NCI-H2227 (cell line): ENCODE measurements at regions not wholly inside any gene's neighbourhood (a gene's known extent, or its start where the extent isn't known, plus 50 kb on each side); places are given as distances from the start of the nearest gene placed in this dataset.
"Not testable (repeated sequence)": the region's sequence is repeated elsewhere in the genome, so short reads cannot be mapped to it uniquely, and the experiment has no call there.

ENCODE experiments used
- DNase-seq: peaks from one replicate; lab custom pipeline; 2025; ENCODE audit not compliant: unreplicated experiment; lab: John Stamatoyannopoulos, UW

DNA sequence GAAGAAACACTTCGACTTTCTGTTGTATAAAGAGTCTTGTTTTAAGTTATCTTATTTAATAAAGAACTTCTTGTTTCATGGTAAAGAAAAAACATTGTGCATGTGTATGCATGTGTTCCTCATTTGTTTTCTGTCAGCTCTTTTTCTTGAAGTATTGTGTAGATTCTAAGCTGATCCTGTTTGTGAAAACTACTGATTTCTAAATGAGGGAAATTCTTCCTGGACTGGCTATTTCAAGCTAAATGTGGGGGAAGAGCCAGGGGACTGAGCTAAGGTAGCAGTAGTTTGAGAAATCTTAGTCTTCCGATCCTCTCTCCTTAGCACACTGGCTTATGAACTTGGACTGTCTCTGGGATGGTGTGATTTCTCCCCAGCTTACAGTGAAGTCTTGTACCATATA, 56.4 kb upstream of the RBMS1 start:
- DNase-seq = no peak

DNA sequence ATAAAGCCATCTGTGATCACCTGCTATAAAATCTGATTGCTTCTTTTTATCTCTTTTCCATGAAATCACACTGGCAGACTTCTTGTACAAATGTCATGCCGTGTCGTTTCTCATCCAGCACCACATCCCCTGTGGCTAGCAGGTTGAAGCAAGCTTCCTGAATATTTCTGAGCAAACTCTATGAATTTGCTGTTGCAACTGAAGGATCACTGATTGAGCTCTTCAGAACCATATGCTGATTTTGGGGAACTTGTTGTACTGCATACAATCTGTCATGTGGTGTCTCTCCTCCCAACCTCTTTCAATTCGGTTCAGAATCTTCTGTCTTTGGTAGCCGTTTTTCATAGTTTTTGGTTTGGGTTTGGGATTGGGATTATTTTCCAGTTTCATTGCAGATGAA, 57.7 kb upstream of the RBMS1 start:
- DNase-seq = no peak

DNA sequence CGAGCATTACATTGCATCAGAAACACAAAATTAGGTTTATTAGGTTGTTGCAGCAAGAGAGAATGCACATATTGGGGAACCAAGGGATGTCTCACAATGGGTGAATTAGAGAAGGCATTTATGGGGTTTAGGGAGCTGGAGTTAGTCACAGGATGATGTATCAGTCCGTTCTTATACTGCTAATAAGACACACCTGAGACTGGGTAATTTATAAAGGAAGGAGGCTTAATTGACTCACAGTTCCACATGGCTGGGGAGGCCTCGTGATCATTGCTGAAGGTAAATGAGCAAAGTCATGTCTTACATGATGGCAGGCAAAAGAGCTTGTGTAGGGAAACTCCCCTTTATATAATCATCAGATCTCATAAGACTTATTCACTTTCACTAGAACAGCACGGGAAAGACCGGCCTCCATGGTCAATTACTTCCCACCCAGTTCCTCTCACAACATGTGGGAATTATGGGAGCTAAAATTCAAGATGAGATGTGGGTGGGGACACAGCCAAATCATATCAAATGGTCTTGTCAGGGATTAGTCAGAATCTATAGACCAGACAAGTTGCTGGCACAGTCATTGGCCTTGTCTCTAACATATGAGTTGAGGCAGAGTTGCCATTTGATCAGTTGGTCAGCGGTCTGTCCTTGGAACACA, 61.9 kb upstream of the RBMS1 start:
- DNase-seq = no peak

DNA sequence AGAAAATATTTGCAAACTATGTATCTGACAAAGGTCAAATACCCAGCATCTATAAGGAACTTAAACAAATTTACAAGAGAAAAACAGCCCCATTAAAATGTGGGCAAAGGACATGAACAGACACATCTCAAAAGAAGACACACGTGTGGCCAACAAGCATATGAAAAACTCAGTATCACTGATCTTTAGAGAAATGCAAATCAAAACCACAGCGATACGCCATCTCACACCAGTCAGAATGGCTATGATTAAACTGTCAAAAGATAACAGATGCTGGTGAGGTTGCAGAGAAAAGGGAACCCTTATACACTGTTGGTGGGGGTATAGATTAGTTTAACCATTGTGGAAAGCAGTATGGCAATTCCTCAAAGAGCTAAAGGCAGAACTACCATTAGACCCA, 64.3 kb upstream of the RBMS1 start:
- no peak for DNase-seq

DNA sequence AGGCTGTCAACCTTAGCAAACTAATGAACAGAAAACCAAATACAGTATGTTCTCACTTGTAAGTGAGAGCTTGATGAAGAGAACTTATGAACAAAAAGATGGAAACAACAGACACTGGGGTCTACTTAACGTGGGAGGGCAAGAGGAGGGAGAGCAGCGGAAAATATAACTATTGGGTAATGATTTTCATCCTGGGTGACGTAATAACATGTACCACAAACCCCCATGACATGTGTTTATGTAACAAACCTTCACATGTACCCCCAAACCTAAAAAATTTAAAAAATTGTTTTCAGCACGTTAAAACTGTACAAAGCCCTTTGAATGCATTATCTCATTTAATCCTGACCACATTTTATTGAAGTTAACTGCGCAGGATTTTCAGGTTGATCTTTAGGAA, 64.9 kb upstream of the RBMS1 start:
- DNase-seq = no peak

DNA sequence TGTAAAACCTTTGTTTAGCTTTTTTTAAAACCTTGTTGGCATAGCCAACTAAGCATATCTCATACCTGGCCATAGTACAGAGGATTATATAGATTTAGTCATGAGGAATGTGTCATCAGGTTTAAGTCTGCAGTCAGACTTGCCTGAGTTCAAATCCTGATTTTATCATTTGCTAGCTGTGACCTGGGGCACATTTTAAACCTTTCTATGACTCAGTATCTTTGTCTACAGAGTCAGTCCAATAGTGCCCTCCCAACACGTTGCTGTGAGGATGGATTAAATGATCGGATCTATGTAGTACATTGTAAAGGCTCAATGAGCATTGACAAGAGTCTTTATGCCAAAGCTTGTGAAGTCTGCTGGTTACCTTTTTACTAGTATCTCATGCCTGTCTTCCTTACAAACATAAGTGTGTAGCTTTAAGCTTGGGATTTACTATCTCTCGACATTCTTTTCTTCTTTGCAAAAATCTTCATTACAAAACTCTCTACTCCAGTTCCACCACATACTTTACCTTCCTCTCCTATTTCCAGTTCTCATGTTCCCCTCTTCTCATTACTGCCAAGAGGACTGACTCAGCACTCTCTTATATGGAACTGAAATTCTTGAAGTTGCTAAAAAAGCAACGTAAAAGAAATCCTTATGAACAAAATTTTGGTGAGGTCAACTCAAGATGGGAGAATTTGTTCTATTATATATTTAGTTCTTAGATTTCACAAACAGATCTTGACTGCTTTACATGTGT, 68.1 kb upstream of the RBMS1 start:
- no peak for DNase-seq

DNA sequence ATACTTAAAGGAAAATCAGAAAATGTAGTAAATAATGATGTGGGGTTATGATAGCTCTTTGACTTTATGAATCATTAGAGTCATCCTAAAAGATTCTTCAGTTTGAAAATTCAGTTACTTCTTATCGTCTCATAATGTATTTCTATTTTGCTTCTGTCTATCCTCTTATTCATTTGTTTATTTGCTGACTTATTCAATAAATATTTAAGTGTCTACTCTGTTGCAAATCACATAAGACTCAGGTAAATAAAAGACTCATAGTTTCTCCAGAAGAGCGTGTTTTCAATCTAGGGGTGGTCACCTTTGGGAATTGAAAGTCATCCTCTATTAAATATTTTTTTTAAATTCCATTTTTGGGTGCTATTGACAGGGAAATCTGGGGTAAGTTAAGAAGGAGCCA, 69.1 kb upstream of the RBMS1 start:
- no peak for DNase-seq

DNA sequence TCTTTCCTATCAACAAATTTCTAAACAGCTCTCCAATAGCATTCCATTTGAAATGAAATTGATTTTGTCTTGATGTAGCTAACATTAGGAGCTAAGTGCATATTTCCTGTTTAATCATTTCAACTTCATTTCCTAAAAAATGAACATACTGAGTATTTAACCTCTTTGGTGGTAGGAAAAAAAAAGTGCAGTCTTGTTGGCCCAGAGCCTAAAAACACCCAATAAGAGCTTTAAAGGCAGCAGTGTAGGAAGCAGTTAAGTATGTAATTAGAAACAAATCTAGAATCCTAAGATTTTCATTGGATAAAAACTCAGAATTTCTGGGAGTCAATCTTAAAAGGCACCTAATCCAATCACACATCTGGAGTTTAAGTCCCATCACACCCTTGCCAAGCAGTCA, 71.0 kb upstream of the RBMS1 start:
- DNase-seq = no peak

DNA sequence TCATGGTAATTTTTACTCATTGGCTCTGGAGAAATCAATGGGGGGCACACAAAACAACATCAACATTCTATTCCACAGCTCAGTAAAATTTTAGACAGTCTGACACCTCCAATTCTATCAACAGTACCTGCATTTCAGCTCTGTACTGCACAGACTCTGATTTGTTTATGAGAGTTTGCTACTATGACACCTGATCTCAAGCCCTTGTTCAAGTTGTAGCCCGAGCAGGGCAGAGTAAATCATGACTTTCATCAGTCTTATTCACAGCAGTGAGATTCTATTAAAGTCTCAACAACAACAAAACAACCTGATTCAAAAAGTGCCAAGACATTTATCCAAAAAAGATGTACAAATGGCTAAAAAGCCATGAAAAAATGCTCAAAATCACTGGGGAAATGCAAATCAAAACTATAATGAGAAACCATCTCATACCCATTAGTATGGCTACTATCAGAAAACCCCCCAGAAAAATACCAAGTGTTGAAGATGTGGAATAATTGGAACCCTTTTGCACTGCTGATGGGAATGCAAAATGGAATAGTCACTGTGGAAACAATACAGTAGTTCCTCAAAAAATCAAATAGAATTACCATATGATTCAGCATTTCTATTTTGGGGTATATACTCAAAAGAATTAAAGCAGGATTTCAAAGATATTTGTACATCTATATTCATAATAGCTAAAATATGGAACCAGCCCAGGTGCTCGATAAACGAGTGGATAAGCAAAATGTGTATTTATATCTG, 71.7 kb upstream of the RBMS1 start:
- DNase-seq = no peak

DNA sequence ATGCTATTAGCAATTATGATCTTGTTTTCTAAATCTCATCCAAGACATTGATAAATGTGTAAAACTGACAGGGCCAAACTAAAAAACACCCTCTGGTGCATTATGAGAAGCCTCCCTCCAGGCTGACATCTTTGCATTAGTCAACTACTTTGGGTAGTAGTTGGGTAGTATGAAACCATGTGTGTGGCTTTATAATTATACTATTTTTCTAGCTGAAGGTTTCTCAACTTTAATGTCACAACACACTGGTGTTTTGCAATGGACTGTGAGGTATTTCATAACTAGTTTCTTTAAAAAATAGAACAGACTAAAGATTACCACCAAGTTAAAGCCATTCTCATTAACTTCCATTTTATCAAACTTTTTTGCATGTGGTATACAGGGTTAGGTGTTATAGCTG, 73.1 kb upstream of the RBMS1 start:
- DNase-seq = no peak

DNA sequence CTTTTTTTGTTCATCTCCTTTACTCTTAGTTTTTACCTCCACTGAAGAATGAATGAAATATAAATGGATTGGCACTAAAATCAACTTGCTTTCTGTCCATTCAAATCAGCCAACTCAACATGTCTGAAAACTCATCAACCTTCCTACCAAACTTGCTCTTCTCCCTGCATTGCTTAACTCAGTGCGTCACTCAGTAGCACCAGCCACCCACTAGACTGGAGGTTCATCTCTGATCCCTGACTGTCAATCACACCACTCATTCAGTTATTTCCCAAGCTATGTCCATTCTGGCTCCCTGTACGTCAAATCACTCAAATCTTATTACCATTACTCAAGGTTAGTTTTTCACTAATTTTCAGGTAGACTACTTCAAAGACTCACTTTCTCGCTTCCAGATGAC, 75.2 kb upstream of the RBMS1 start:
- DNase-seq = no peak

DNA sequence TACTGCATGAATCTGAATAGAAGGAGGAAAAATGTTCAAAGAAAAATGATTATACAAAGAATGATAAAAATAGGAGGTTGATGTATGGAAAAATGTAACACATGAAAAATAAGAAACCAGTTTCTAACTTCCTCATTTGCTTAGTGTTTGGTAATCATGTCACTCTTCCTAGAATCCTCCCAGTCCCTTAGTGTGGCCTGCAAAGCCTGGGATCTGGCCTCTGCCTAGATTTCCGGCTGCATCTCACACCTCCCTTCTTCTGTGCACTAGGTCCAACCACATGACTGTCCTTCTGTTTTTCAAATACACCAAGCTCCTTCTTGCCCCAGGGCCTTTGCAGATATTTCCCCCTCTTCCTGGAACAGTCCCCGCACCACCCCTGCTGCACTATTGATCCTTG, 76.8 kb upstream of the RBMS1 start:
- no peak for DNase-seq

DNA sequence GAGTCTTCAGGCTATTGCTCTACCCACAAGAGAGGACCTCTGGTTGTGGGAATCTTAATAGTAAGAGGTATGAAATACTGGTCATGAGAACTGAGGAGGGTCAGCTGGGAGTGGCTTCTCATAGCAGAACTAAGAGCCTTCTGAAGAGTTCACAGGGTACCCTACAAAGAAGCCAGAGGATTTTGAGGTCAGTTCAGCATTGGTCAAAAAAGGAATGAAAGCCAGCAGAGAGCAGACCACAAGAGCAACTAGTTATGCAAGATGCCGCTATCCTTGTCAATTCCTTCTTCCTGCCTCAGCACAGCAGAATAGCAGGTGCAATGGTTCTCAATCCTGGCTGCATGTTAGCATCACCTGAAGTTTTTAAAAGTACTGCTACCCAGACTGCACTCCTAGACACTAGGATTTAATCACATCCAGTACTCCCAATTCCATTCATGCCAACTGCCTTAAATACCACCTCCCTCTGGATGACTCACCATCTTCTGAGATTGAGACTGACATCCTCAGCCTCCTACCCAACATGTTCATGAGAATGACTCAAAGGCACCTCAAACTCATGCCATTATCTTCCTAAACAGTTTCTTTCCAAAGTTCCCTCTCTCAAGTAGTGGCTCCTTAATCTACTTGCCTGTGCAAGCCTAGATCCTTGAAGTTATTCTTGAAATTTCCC, 81.0 kb upstream of the RBMS1 start:
- no peak for DNase-seq

DNA sequence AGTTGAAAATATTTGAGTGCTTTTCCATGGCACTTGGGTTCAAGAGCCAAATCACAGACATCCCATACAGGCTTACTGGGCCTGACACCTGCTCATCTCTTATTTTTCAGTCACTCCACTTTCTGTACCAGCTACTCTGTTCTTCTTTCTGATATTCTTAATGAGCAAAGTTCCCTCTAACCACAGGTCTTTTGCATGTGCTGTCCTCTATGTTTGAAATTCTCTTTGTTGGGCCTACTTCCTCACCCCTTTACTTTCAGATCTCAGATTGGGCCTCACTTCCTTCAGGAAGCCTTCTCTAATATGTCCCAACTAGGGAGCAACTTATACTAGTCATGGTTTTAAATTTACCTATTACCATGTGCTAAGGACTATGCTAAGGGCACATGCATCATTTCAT, 81.8 kb upstream of the RBMS1 start:
- DNase-seq = no peak

DNA sequence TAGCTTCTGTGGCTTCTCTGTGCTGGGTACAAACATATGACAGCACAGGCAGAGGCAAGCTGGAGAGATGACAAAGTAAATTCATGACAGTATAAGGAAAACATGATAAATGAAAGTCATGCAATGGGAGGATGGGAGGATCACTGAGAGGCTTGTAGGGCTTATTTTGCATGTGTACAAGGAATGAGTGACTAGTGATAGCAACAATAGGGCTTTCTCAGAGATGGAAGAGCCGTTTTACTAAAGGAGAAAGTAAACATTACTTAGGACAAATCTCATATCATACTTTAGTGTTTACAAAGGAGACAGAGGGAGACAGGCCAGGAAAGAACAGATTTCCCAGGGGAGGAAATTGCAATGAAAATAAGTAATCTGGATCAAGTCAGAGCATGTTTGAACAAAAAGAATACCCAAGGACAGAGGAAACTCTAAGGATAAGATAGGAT, 82.5 kb upstream of the RBMS1 start:
- no peak for DNase-seq

DNA sequence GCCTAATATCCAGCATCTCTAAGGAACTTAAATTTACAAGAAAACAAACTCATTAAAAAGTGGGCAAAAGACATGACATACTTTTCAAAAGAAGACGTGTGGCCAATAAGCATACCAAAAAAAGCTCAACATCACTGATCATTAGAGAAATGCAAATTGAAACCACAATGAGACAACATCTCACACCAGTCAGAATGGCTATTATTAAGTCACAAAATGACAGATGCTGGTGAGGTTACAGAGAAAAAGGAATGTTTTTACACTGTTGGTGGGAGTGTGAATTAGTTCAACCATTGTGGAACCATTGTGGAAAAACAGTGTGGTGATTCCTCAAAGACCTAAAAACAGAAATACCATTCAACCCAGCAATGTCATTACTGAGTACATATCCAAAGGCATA, 83.5 kb upstream of the RBMS1 start:
- DNase-seq = not testable (repeated sequence)

DNA sequence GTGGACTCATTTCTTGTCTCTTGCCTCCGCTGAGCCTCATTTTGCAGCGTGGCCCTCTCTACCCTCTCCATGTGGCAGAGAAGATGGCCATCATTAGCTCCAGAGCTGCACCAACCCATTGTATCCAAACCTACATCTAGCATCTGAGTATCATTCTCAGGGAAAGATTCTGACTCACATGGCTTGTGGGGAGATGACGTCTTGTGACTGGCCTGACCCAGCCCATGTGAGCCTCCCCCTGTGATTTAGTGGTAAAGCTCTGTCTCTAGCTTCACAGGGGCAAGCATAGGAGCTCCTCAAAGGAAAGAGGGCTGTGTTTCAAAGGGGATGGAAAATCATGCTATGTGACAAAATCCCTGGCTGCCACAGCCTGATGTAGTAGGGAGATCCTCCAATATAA, 87.4 kb upstream of the RBMS1 start:
- DNase-seq = no peak

DNA sequence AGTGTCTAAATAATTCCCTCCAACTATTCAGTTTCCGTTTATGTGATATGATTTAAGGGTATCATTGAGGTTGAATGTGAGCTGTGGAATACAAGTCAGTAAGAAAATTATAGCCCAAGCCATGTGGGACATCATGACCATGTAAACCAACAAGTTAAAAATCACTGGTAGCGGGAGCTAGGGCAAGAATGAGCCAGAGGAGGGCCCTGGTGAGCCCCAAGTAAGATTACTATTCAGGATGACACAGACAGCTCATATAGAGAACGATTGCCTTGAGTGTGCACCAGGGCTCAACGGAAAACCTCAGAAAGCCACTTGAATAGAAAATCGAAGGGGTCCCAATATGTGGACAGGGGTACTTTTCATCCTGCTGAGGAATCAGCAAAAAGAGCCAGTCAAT, 87.8 kb upstream of the RBMS1 start:
- no peak for DNase-seq

DNA sequence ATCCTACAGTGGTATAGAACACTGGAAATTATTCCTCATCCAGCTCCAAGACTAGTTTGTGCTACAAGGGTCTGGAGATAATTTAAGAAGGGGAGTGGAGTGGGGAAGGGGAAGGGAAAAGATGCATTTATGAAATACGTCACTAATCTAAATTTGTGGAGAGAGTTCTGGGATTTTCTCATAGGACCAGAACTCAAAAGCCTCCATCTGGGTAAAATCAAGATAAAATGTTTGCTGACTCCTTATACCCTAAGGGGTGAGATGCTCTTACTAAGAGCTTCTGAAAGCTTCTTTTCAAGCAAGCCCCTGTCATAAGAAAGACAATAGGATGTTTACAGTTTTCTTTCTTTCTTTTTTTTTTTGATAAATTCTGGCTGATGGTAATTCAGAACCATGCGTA, 88.5 kb upstream of the RBMS1 start:
- DNase-seq = no peak

DNA sequence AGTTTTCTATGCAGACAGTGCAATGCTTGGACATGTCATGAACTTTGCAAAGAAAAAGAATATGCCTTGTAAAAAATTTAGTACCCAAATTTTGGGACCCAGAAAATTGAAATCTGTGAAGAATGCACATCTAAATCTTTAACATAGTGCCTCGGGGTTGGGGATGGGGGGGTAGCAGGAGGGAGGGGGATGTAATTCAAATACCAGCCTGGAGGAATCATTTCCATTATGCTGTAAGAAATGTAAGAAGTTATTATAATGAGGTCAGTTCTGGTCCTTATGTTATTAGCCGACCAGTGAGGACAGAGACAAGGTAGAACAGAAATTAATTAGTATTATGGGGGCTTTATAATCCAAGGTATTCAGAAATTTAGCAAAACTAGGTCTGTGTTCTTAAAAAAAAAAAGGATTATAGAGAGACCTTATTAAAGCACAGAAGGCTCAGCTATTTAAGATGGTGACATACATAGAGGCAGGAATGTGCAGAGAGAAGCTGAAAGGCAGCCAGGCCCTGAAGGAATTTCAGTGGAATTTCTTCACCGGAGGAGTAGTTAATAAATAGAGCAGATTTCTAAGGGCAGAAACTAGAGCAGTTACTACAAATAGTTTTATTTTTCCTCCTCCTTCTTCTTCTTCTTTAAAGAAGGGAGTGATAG, 89.0 kb upstream of the RBMS1 start:
- no peak for DNase-seq

DNA sequence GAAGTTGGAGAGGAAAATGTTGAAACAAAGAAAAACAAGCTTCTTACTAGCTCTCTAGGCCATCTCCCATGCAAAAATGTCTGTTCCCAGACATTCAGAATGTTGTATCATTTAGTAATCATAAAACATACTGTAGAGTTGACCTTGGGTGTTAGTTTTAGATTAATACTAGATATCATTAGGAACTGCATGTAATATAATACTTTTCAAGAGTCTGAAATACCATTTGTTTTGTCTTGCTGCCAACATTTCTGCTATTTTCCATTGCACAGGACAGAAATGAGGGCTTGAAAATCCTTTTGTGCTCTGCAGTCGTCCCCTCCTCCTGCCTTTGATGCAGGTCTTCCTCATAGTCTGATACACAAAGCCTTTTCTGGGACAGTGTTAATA, 89.5 kb upstream of the RBMS1 start:
- DNase-seq = no peak
